DND-41 (cell line): ENCODE measurements at regions not wholly inside any gene's neighbourhood (a gene's known extent, or its start where the extent isn't known, plus 50 kb on each side); places are given as distances from the start of the nearest gene placed in this dataset.

ENCODE experiments used
- CTCF ChIP-seq: IDR thresholded peaks from 2 replicates; pipeline ENCODE4 v1.5.1; 2012; ENCODE audit warnings: borderline replicate concordance, low read length, moderate library complexity, mild to moderate bottlenecking; ENCODE audit not compliant: poor library complexity, severe bottlenecking; ENCODE audit errors: extremely low read depth
- EZH2 ChIP-seq: IDR thresholded peaks from 3 replicates; pipeline ENCODE4 v1.6.1; 2012; ENCODE audit warnings: borderline replicate concordance, low read depth, mild to moderate bottlenecking, moderate library complexity, low read length, inconsistent platforms; ENCODE audit not compliant: severe bottlenecking

DNA sequence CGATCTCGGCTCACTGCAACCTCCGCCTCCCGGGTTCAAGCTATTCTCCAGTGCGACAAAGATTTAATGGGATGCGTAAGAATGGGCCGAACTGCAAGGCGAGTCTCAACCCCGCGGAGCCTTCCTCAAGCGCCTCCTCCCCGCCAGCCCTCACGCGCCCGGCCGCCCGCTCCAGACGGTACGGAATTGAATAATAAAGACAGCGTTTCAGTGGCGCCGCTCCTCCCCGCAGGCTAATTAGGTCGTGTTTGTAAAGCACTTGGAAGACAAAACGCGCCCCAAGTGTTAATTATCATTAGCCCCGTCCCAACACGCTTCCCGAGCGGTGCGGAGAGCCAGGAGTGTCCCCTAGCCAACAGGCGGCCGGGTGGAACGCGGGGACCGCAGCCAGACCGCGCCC is 192.0 kb downstream of the BUD13 start:
- TF ChIP-seq CTCF, result no peak
- TF ChIP-seq EZH2, result no peak
